HG03103 (cell line): ENCODE measurements at regions not wholly inside any gene's neighbourhood (a gene's known extent, or its start where the extent isn't known, plus 50 kb on each side); places are given as distances from the start of the nearest gene placed in this dataset.

Experiments
- ATAC-seq: cut with Tn5 transposase; IDR thresholded peaks from one replicate; pipeline ENCODE4 v1.9.1; 2021; ENCODE audit warnings: low read depth; ENCODE audit not compliant: unreplicated experiment

GRCh38 chr20:7378864-7379605 lies 561.2 kb downstream of the HAO1 start:
- no peak for ATAC-seq

- ATAC-seq = no peak
Measured at GRCh38 chr20:7379621-7380220, 560.5 kb downstream of the HAO1 start.

- ATAC-seq = no peak
Measured at GRCh38 chr20:7383216-7383615, 557.0 kb downstream of the HAO1 start.

GRCh38 chr20:7387638-7388193 lies 552.5 kb downstream of the HAO1 start:
- ATAC-seq = no peak

GRCh38 chr20:7389216-7389615 lies 551.0 kb downstream of the HAO1 start:
- ATAC-seq = no peak

- ATAC-seq = no peak
Measured at GRCh38 chr20:7392542-7393206, 547.6 kb downstream of the HAO1 start.

- no peak for ATAC-seq
Measured at GRCh38 chr20:7399114-7399513, 541.1 kb downstream of the HAO1 start.

GRCh38 chr20:7399575-7399974 lies 540.7 kb downstream of the HAO1 start:
- ATAC-seq = no peak

- no peak for ATAC-seq
Measured at GRCh38 chr20:7406671-7407070, 533.6 kb downstream of the HAO1 start.

GRCh38 chr20:7410150-7410549 lies 530.1 kb downstream of the HAO1 start:
- ATAC-seq = no peak

- no peak for ATAC-seq
Measured at GRCh38 chr20:7411075-7411474, 529.2 kb downstream of the HAO1 start.

- no peak for ATAC-seq
Measured at GRCh38 chr20:7415427-7415826, 524.8 kb downstream of the HAO1 start.

GRCh38 chr20:7416382-7416781 lies 523.9 kb downstream of the HAO1 start:
- ATAC-seq = no peak

GRCh38 chr20:7420345-7420744 lies 519.9 kb downstream of the HAO1 start:
- no peak for ATAC-seq

- ATAC-seq = no peak
Measured at GRCh38 chr20:7426890-7427496, 513.3 kb downstream of the HAO1 start.

GRCh38 chr20:7428946-7429345 lies 511.3 kb downstream of the HAO1 start:
- no peak for ATAC-seq

GRCh38 chr20:7432612-7433011 lies 507.6 kb downstream of the HAO1 start:
- ATAC-seq = no peak

GRCh38 chr20:7437311-7437710 lies 502.9 kb downstream of the HAO1 start:
- no peak for ATAC-seq

- ATAC-seq = no peak
Measured at GRCh38 chr20:7449269-7449668, 491.0 kb downstream of the HAO1 start.

GRCh38 chr20:7452890-7453289 lies 487.4 kb downstream of the HAO1 start:
- ATAC-seq = no peak

GRCh38 chr20:7454047-7454446 lies 486.2 kb downstream of the HAO1 start:
- ATAC-seq = no peak
